NT2/D1 (cell line): ENCODE measurements at regions not wholly inside any gene's neighbourhood (a gene's known extent, or its start where the extent isn't known, plus 50 kb on each side); places are given as distances from the start of the nearest gene placed in this dataset.

Experiments used
- YY1 ChIP-seq: IDR thresholded peaks from 2 replicates; pipeline ENCODE4 v1.6.1; 2011; ENCODE audit not compliant: insufficient read length, insufficient read depth
- ZNF274 ChIP-seq: IDR thresholded peaks from 2 replicates; pipeline ENCODE4 v1.6.1; 2011; ENCODE audit warnings: mild to moderate bottlenecking, low read depth, low read length

DNA sequence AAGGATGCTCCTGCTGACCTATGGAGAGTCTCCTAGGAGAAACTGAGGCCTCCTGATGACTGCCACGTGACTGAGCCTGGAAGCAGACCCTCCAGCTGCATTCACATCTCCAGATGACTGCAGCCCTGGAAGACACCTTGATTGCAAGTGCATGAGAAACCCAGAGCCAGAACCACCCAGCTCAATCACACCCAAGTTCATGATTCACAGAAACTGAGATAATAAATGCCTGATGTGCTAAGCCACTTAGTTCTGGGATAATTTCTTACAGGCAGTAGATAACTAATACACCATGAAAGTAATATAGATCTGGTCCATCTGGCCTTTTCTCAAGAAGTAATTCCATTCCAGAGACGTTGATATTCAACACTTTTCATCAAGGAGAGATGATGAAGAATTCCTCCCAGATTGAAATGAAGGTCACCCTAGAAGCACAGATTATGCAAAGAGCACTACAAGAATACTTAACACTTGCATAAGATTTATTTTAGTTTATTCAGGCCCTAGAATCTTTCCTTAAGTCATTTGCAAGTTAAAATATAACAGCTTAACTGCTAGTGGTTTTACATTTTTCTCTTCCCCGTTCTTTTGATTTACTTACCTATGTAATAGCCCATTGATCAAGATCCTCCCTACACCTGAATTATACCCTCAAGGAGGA is 208.2 kb upstream of the INHBA start:
- TF ChIP-seq YY1, result no peak
- TF ChIP-seq ZNF274, result no peak
